ENCODE measurements at regions not wholly inside any gene's neighbourhood (a gene's known extent, or its start where the extent isn't known, plus 50 kb on each side); places are given as distances from the start of the nearest gene placed in this dataset.

GRCh38 chr3:105210141-105210540, 156.6 kb upstream of the ALCAM start:
- TF ChIP-seq ZZZ3 (IDR thresholded peaks at IDR 0.05; ENCODE audit: control insufficient read depth, insufficient read length, low read depth) (no peak), CUX1 (IDR thresholded peaks at IDR 0.05; ENCODE audit: insufficient replicate concordance, low read depth, low read length) (no peak), RELA (IDR thresholded peaks at IDR 0.05; ENCODE audit: borderline replicate concordance, partially characterized antibody) (no peak), IRF4 (IDR thresholded peaks at IDR 0.05; ENCODE audit: low read depth, low read length) (no peak), NFYB (IDR thresholded peaks at IDR 0.05; ENCODE audit: insufficient read depth, low read depth, low read length) (no peak), CBX5 (IDR thresholded peaks at IDR 0.05; ENCODE audit: low read depth) (no peak), CTCF (IDR thresholded peaks at IDR 0.05 in 2 of 3, conservative IDR thresholded peaks at IDR 0.05 in 1 of 3; ENCODE audit: control insufficient read depth in 2 of 3, extremely low read depth in 1 of 3, insufficient read depth in 1 of 3, low read depth in 3 of 3, low read length in 3 of 3) (no peak), HCFC1 (IDR thresholded peaks at IDR 0.05; ENCODE audit: low read length) (no peak), POLR2A (IDR thresholded peaks at IDR 0.05; ENCODE audit: low read depth, low read length) (no peak), EZH2 (IDR thresholded peaks at IDR 0.05; ENCODE audit: borderline replicate concordance, control insufficient read depth, low read depth, low read length) (no peak), NR2F1 (conservative IDR thresholded peaks at IDR 0.05) (no peak), PBX3 (IDR thresholded peaks at IDR 0.05; ENCODE audit: insufficient replicate concordance, low read depth, low read length) (no peak), STAT3 (IDR thresholded peaks at IDR 0.05; ENCODE audit: low read depth, low read length) (no peak)
